ENCODE measurements at regions not wholly inside any gene's neighbourhood (a gene's known extent, or its start where the extent isn't known, plus 50 kb on each side); places are given as distances from the start of the nearest gene placed in this dataset.

GRCh38 chr18:65459741-65460140 lies 291.1 kb upstream of the CDH7 start:
- Histone ChIP-seq H3K4me2 (ENCODE audit: low read length) (no peak overlapping the region), H3K27me3 (ENCODE audit: insufficient read depth, low read depth, low read length) (no peaks in the 10 kb centered on the region), H3F3A (ENCODE audit: insufficient read depth, low read length, poor library complexity, severe bottlenecking) (peaks cover 2% of the 10 kb centered on the region), H4K20me1 (ENCODE audit: insufficient read depth) (no peaks in the 10 kb centered on the region), H3K4me3 (ENCODE audit: low read length) (no peak overlapping the region), H2AFZ (ENCODE audit: low read depth, low read length) (no peak overlapping the region), H3K9ac (ENCODE audit: low read length) (no peak overlapping the region), H3K36me3 (ENCODE audit: insufficient read depth, low read length) (no peaks in the 10 kb centered on the region), H3K9me3 (ENCODE audit: low read length) (no peaks in the 10 kb centered on the region), H3K27ac (ENCODE audit: low read length) (no peak overlapping the region), H3K79me2 (replicated peaks; ENCODE audit: insufficient read depth, low read length) (no peaks in the 10 kb centered on the region), H3K9me2 (ENCODE audit: insufficient read depth, low read length) (no peaks in the 10 kb centered on the region)
- TF ChIP-seq REST (IDR thresholded peaks at IDR 0.05; ENCODE audit: borderline replicate concordance) = no peak
- no peak for TF ChIP-seq RAD21 (conservative IDR thresholded peaks at IDR 0.05)
- no peak for TF ChIP-seq EZH2 (IDR thresholded peaks at IDR 0.05; ENCODE audit: borderline replicate concordance, insufficient read depth, low read length, poor library complexity, severe bottlenecking)
- no peak for TF ChIP-seq TAF1 (IDR thresholded peaks at IDR 0.05; ENCODE audit: low read depth)
- no peak for TF ChIP-seq SMC3 (conservative IDR thresholded peaks at IDR 0.05; ENCODE audit: poor library complexity)
- no peak for TF ChIP-seq POLR2AphosphoS5 (IDR thresholded peaks at IDR 0.05)
- no peak for TF ChIP-seq MXI1 (conservative IDR thresholded peaks at IDR 0.05; ENCODE audit: poor library complexity, severe bottlenecking)

- H3F3A ChIP-seq (ENCODE audit: insufficient read depth, low read length, poor library complexity, severe bottlenecking) = peaks cover 2% of the 10 kb centered on the region
- no peak overlapping the region for H3K27ac ChIP-seq (ENCODE audit: low read length)
- H3K79me2 ChIP-seq (replicated peaks; ENCODE audit: insufficient read depth, low read length) = no peaks in the 10 kb centered on the region
- no peaks in the 10 kb centered on the region for H3K27me3 ChIP-seq (ENCODE audit: insufficient read depth, low read depth, low read length)
- H2AFZ ChIP-seq (ENCODE audit: low read depth, low read length) = no peak overlapping the region
- H3K4me2 ChIP-seq (ENCODE audit: low read length) = no peak overlapping the region
- no peaks in the 10 kb centered on the region for H3K9me3 ChIP-seq (ENCODE audit: low read length)
- H3K36me3 ChIP-seq (ENCODE audit: insufficient read depth, low read length) = no peaks in the 10 kb centered on the region
- no peak for TF ChIP-seq CTCF (IDR thresholded peaks at IDR 0.05; ENCODE audit: poor library complexity, severe bottlenecking)
- no peak for TF ChIP-seq MXI1 (conservative IDR thresholded peaks at IDR 0.05; ENCODE audit: poor library complexity, severe bottlenecking)
- no peak for TF ChIP-seq POLR2AphosphoS5 (IDR thresholded peaks at IDR 0.05)
- no peak for TF ChIP-seq RAD21 (conservative IDR thresholded peaks at IDR 0.05)
- TF ChIP-seq REST (IDR thresholded peaks at IDR 0.05; ENCODE audit: borderline replicate concordance) = no peak
- no peak for TF ChIP-seq EP300 (conservative IDR thresholded peaks at IDR 0.05; ENCODE audit: poor library complexity, severe bottlenecking)
- H3K4me3 ChIP-seq (ENCODE audit: low read length) = no peak overlapping the region
- no peak overlapping the region for H3K9ac ChIP-seq (ENCODE audit: low read length)
- H3K9me2 ChIP-seq (ENCODE audit: insufficient read depth, low read length) = no peaks in the 10 kb centered on the region
- no peaks in the 10 kb centered on the region for H4K20me1 ChIP-seq (ENCODE audit: insufficient read depth)
These were observed 291.9 kb upstream of the CDH7 start for GRCh38 chr18:65458871-65459270.

All from neural cell (in vitro differentiated cells).